Activated naive CD4-positive, alpha-beta T cell treated with anti-CD3 and anti-CD28 coated beads for 36 hours (primary cell): ENCODE measurements at regions not wholly inside any gene's neighbourhood (a gene's known extent, or its start where the extent isn't known, plus 50 kb on each side); places are given as distances from the start of the nearest gene placed in this dataset.

ENCODE experiments used
- CTCF ChIA-PET: fragments of 350-600 bp; sonication (Branson Sonifier 250); formaldehyde crosslinking; loops from one replicate; lab custom pipeline; 2021; ENCODE audit warnings: antibody characterized with exemption; lab: Charles Lee
- DNase-seq: peaks from one replicate; pipeline ENCODE4 v3.0.0-alpha.2; 2020
- H3K27ac Mint-ChIP-seq: one replicate; pipeline ENCODE4 v1.8.0; 2021; ENCODE audit warnings: mild to moderate bottlenecking, mixed read lengths
- H3K27me3 Mint-ChIP-seq: one replicate; pipeline ENCODE4 v1.8.0; 2021; ENCODE audit warnings: low read depth, mixed read lengths
- H3K36me3 Mint-ChIP-seq: one replicate; pipeline ENCODE4 v1.8.0; 2021; ENCODE audit warnings: low read depth, mixed read lengths
- H3K4me1 Mint-ChIP-seq: one replicate; pipeline ENCODE4 v1.8.0; 2021; ENCODE audit warnings: low read depth, mixed read lengths
- H3K4me3 Mint-ChIP-seq: one replicate; pipeline ENCODE4 v1.8.0; 2021; ENCODE audit warnings: mild to moderate bottlenecking, moderate library complexity, mixed read lengths
- H3K9me3 Mint-ChIP-seq: one replicate; pipeline ENCODE4 v1.8.0; 2021; ENCODE audit warnings: mixed read lengths
- intact Hi-C: fragments of 100-400 bp; cut with micrococcal nuclease; formaldehyde crosslinking; loops from one replicate; pipeline ENCODE4 v1.15.1; 2023

DNA sequence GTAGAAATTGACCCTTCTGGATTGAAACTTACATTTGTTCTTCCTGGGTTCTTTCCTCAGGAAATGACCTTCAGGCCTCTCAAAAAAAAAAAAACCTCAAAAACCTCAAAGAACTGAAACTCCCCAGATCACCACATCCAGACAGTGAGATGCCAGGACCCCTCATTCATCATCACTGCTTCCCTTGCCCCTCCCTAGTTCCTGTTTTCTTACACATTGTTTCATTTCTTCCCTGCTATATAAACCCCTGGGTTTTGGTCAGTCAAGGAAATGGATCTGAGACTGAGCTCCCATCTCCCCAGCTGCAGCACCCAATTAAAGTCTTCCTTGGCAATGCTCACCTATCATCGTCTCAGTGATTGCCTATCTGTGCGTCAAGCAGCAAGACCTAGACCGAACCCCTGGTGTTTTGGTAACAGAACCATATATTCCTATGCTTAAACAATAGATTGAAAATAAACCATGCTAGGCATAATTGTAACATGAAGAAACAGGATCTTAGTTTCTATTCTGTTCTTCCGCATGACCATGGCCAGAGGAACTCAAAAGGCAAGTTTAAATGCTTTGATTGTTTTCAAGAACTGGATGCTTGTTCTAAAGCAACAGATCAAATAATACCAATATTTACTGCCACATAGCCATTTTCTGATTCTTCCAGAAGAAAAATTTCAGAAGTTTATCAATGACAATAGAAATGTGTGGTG is 108.0 kb upstream of the MAX start:
- H3K36me3 Mint-ChIP-seq, result peaks cover 2% of the 10 kb centered on the region
- H3K4me3 Mint-ChIP-seq, result no peak overlapping the region
- H3K27me3 Mint-ChIP-seq, result peaks cover 3% of the 10 kb centered on the region
- CTCF ChIA-PET, result no interaction called here
- peaks cover 56% of the 10 kb centered on the region for H3K4me1 Mint-ChIP-seq
- intact Hi-C loops, result no loop called here
- peak overlapping the region; percentile 37 for H3K27ac Mint-ChIP-seq
- DNase-seq, result peak; percentile 34
- H3K9me3 Mint-ChIP-seq, result no peaks in the 10 kb centered on the region

DNA sequence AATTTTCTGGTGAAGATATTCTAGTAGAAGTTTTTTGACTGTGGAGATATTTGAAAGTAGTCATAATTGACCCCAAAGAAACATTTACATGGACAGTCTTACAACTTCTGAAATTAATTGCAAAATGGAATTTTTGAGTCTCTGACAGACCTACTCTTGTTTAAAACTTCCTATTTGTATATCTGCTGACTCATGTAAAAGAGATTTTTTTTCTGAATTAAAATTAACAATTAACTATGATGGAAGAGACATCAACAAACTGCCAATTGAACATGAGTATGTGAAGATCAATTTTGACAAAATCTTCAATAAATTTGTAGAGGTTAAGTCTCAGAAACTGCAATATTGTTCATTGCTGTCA is 108.5 kb upstream of the MAX start:
- Mint-ChIP-seq H3K27ac (peak overlapping the region; percentile 37), H3K27me3 (peaks cover 3% of the 10 kb centered on the region), H3K9me3 (no peaks in the 10 kb centered on the region), H3K36me3 (peaks cover 2% of the 10 kb centered on the region), H3K4me3 (no peak overlapping the region), H3K4me1 (peaks cover 51% of the 10 kb centered on the region)
- DNase-seq, result no peak
- intact Hi-C loops, result no loop called here
- CTCF ChIA-PET, result interaction anchor here (0.9 kb wide), 1 partner anchor 860 kb away, joined by 4 read pairs; no protein-coding TSS in a partner anchor

DNA sequence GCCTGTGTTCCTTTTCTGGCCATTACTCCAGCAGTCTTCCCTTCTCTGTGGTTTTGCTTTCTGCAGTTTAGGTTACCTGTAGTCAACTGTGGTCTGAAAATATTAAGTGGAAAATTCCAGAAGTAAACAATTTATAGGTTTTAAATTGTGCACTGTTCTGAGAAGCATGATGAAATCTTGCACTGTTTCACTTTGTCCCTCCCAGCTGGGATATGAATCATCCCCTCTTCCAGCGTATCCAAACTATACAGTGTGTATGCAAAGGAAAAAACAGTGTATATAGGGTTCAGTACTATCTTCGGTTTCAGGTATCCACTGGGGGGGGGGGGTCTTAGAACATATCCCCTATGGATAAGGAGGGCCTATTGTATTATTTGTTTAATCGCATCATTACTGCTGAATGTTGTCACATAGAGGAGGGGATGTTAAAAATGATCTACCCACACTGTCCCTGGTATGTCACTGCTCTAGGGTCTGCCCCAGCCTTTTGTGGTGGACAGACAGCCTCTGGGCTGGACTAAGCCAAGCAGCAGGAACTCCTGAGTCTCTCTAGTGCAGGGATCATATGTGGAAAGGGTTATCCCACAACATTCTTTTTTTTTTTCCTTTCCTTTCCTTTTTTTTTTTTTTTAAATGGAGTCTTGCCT is 109.1 kb upstream of the MAX start:
- intact Hi-C loops, result no loop called here

DNA sequence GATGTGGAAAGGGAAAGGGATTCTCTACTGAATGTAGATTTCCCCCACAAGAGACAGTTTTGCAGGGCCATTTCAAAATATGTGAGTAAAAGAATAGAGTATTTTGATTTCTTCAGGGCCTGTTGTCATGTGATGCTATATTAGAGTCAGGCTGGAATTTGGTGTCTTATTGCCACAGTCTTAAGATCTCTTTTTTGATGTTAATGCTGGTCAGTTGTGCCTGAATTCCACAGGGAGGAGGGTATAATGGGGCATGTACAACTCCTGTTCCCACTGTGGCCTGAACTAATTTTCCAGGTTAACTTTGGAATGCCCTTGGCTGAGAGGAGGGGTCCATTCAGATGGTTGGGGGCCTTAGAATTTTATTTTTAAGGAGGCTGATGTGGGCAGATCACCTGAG is 111.0 kb upstream of the MAX start:
- Mint-ChIP-seq H3K9me3 (no peaks in the 10 kb centered on the region), H3K27me3 (peaks cover 3% of the 10 kb centered on the region), H3K4me1 (peaks cover 30% of the 10 kb centered on the region), H3K4me3 (no peak overlapping the region), H3K36me3 (no peaks in the 10 kb centered on the region), H3K27ac (no peak overlapping the region)
- CTCF ChIA-PET, result interaction anchor here (1.5 kb wide), 1 partner anchor 49 kb away, joined by 4 read pairs; no protein-coding TSS in a partner anchor
- intact Hi-C loops, result no loop called here
- no peak for DNase-seq

More for the DNA sequence above, 109.1 kb upstream of the MAX start:
- no peak overlapping the region for H3K4me3 Mint-ChIP-seq
- H3K27ac Mint-ChIP-seq, result no peak overlapping the region
- peak; percentile 32 for DNase-seq
- CTCF ChIA-PET, result interaction anchor here (0.7 to 0.9 kb wide), 3 partner anchors 31 to 860 kb away, joined by 3 to 4 read pairs (median 3); no protein-coding TSS in a partner anchor
- peaks cover 3% of the 10 kb centered on the region for H3K27me3 Mint-ChIP-seq
- peaks cover 2% of the 10 kb centered on the region for H3K36me3 Mint-ChIP-seq
- no peaks in the 10 kb centered on the region for H3K9me3 Mint-ChIP-seq
- H3K4me1 Mint-ChIP-seq, result peaks cover 47% of the 10 kb centered on the region

DNA sequence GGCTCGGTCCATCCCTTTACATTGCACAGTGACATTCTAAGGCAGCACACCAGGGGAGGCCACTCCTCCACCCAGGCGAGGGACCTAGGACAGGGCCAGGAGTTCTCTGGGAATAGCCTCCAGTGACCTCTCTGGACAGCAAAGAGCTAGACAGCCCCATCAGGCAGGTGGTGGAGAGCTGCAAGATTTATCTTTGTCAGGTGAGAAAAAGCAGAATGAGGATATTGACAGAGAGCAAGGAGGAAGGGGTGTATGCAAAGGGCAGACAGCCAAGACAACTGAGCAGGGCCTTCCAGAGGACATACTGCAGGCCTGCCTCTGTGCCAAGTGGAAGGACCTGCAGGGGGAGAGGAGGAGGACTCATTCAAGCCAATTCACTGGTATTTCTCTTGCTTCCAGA is 112.4 kb upstream of the MAX start:
- CTCF ChIA-PET, result interaction anchor here (0.9 to 1.0 kb wide), 2 partner anchors 13 to 15 kb away, joined by 3 to 5 read pairs; no protein-coding TSS in a partner anchor
- no peaks in the 10 kb centered on the region for H3K9me3 Mint-ChIP-seq
- DNase-seq, result no peak
- H3K27ac Mint-ChIP-seq, result no peak overlapping the region
- H3K36me3 Mint-ChIP-seq, result no peaks in the 10 kb centered on the region
- peaks cover 19% of the 10 kb centered on the region for H3K4me1 Mint-ChIP-seq
- intact Hi-C loops, result no loop called here
- no peak overlapping the region for H3K4me3 Mint-ChIP-seq
- H3K27me3 Mint-ChIP-seq, result no peaks in the 10 kb centered on the region

DNA sequence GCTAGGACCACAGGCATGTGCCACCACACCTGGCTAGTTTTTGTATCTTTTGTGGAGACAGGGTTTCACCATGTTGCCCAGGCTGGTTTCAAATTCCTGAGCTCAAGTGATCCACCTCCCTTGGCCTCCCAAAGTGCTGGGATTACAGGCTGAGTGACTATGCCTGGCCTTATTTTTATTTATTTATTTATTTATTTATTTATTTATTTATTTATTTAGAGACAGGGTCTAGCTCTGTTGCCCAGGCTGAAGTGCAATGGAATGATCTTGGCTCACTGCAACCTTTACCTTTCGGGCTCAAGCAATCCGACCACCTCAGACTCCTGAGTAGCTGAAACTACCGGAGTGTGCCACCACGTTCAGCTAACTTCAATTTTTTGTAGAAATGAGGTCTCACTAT is 117.0 kb upstream of the MAX start:
- Mint-ChIP-seq H3K9me3 (no peaks in the 10 kb centered on the region), H3K4me3 (no peak overlapping the region), H3K36me3 (no peaks in the 10 kb centered on the region), H3K4me1 (peaks cover 15% of the 10 kb centered on the region), H3K27me3 (no peaks in the 10 kb centered on the region), H3K27ac (no peak overlapping the region)
- intact Hi-C loops, result no loop called here
- DNase-seq, result no peak
- CTCF ChIA-PET, result interaction anchor here (0.9 kb wide), 1 partner anchor 12 kb away, joined by 3 read pairs; no protein-coding TSS in a partner anchor

DNA sequence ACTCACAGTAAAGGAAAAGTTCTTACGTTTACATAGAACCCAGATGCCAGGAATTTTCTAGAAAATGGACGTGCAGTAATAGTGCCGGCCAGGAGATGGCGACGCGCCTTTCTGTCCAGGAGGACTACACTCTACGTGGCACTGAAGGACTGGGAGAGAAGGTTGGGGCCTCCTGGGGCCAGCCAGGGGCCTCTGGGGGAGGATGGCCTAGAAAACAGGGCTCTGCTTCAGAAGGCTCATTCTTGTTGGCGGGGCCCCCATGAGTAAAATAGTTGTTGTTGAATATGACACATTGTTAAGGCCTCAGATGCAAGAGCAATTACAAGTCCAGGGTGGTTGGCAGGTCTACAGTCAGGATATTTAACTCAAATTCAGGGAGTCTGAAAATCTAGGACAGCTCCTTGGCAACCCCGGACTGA is 120.1 kb upstream of the MAX start:
- intact Hi-C loops, result loop anchor here (1.0 to 5.0 kb wide), 7 partner anchors 64 to 850 kb away; partner anchors contain the start of gene FUT8
- H3K27ac Mint-ChIP-seq, result no peak overlapping the region
- DNase-seq, result peak; percentile 74
- H3K36me3 Mint-ChIP-seq, result no peaks in the 10 kb centered on the region
- H3K27me3 Mint-ChIP-seq, result no peaks in the 10 kb centered on the region
- CTCF ChIA-PET, result interaction anchor here (0.9 to 1.6 kb wide), 6 partner anchors 39 to 193 kb away, joined by 3 to 6 read pairs (median 4); no protein-coding TSS in a partner anchor
- peaks cover 28% of the 10 kb centered on the region for H3K4me1 Mint-ChIP-seq
- no peaks in the 10 kb centered on the region for H3K9me3 Mint-ChIP-seq
- H3K4me3 Mint-ChIP-seq, result no peak overlapping the region

DNA sequence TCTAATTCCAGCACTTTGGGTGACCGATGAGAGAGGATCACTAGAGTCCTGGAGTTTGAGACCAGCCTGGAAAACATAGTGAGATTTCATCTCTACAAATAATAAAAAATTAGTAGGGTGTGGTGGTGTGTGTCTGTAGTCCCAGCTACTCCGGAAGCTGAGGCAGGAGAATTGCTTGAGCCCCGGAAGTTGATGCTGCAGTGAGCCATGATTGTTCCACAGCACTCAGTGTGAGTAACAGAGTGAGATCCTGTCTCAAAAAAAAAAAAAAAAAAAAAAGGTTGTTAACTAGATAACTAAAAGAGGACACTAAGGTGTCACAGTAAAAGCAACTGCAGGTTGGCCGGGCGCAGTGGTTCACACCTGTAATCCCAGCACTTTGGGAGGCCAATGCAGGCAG is 121.3 kb upstream of the MAX start:
- no peaks in the 10 kb centered on the region for H3K27me3 Mint-ChIP-seq
- no peaks in the 10 kb centered on the region for H3K36me3 Mint-ChIP-seq
- H3K4me3 Mint-ChIP-seq, result no peak overlapping the region
- CTCF ChIA-PET, result interaction anchor here (0.8 to 1.1 kb wide), 3 partner anchors 40 to 262 kb away, joined by 3 to 4 read pairs (median 3); no protein-coding TSS in a partner anchor
- intact Hi-C loops, result loop anchor here (2.0 to 5.0 kb wide), 5 partner anchors 63 to 849 kb away; no protein-coding TSS in a partner anchor
- peak; percentile 38 for DNase-seq
- H3K9me3 Mint-ChIP-seq, result no peaks in the 10 kb centered on the region
- peaks cover 33% of the 10 kb centered on the region for H3K4me1 Mint-ChIP-seq
- peak overlapping the region; percentile 37 for H3K27ac Mint-ChIP-seq

DNA sequence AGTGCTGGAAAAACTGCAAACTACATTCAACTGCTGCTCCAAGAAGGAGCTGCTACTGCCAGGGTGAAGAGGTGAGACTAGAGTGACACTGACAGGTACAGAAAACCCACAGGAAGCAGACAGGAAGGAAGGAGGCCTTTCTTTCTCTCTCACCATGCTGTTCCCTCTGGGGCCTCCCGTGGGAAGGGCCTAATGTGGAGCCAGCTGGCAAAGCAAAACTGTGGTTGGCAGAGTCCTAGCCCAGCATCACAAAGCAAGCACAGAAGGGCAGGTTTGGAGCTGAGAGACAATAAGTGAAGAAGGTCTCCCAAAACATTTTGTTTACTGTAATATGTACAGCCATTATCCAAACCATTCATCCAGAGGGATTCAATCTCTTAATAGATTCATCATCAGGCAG is 122.5 kb upstream of the MAX start:
- DNase-seq, result peak; percentile 46
- Mint-ChIP-seq H3K9me3 (no peaks in the 10 kb centered on the region), H3K4me3 (no peak overlapping the region), H3K36me3 (no peaks in the 10 kb centered on the region), H3K27me3 (no peaks in the 10 kb centered on the region), H3K27ac (no peak overlapping the region), H3K4me1 (peaks cover 44% of the 10 kb centered on the region)
- CTCF ChIA-PET, result interaction anchor here (0.6 to 1.0 kb wide), 3 partner anchors 136 to 600 kb away, joined by 3 to 8 read pairs (median 3); no protein-coding TSS in a partner anchor
- intact Hi-C loops, result loop anchor here (5.0 kb wide), 4 partner anchors 113 to 848 kb away; no protein-coding TSS in a partner anchor

DNA sequence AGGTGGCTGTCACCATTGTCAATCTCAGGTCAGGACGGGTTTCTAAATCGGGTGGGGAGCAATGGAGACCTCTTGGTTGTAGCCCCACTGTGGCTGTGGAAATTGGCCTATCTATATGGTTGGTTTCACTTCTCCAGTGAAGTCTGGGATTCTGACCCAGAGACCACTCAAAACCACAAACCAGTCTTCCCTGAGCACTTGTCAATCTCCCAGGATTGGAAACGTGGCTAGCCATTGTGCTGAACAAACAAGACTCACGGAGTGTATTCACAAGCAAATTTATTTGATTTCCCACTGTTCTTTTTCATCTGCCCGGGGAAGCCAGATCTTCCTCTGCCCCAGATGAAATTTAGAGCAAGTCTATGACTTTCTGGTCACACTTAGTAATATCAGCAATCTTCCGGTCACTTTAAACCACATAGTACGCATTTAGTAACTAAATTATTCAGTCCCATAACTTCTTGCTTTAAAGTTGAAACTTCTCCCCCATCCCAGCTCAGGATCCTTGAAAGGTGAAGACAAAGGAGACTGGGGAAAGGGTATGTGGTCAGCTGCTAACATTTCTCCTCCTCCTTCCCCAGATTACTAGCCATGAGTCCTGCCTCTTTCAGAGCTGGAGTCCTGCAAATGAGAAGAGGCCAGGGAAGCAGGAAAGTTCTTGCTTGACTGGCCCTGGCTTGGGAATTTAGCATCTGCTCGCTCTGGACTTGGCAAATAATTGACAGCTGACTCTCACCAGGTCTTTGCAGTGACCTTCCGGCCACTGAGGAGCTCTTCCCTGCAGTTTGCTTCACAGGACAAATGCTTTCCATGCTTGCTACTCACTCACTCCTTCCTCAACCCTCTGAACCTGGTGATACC is 123.2 kb upstream of the MAX start:
- H3K4me1 Mint-ChIP-seq, result peaks cover 51% of the 10 kb centered on the region
- H3K36me3 Mint-ChIP-seq, result no peaks in the 10 kb centered on the region
- H3K27ac Mint-ChIP-seq, result no peak overlapping the region
- H3K4me3 Mint-ChIP-seq, result no peak overlapping the region
- CTCF ChIA-PET, result interaction anchor here (1.0 kb wide), 2 partner anchors 186 to 599 kb away, joined by 3 to 4 read pairs; no protein-coding TSS in a partner anchor
- DNase-seq, result no peak
- no peaks in the 10 kb centered on the region for H3K9me3 Mint-ChIP-seq
- no peaks in the 10 kb centered on the region for H3K27me3 Mint-ChIP-seq
- intact Hi-C loops, result no loop called here

DNA sequence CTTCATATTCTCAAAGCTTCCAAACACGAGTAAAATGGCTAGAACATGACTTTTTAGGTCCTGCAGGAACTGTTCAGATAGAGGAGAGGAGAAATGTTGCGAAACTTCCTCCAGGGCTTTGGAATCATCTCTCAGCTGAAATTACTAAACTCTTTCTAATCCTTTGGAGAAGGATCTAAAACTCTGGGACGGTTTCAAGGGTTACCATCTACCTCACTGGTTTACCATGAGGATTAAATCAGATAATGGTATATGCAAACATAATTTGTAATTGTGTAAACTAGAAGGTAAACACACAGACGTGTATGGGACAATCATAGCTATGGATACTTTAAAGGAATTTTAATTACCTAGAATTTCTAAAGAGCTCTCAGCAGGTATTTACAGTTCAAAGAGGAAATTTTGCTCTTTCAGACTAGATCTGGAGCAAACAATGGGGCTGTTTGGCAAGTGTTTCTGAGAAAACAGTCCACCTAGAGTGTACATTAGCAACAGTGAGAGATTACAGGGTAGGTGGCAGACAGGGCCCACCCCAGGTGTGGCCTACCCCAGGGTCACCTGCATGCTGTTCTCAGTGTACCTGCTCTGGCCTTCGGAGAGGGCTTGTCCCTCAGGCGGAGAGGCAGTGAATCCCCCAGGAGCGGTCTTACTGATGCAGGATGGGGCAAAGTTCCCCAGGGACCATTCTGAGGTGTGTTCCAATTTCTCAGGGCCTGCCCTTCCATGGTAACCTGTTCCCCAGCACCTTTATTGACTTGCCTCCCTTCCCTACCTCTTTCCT is 124.7 kb upstream of the MAX start:
- intact Hi-C loops, result no loop called here
- Mint-ChIP-seq H3K36me3 (no peaks in the 10 kb centered on the region), H3K9me3 (no peaks in the 10 kb centered on the region), H3K27me3 (no peaks in the 10 kb centered on the region), H3K4me3 (no peak overlapping the region), H3K27ac (no peak overlapping the region), H3K4me1 (peaks cover 51% of the 10 kb centered on the region)
- CTCF ChIA-PET, result interaction anchor here (0.7 to 1.4 kb wide), 2 partner anchors 57 to 68 kb away, joined by 3 read pairs; no protein-coding TSS in a partner anchor
- DNase-seq, result no peak
